Mesenchymal stem cell (in vitro differentiated cells and primary cell): ENCODE measurements at regions not wholly inside any gene's neighbourhood (a gene's known extent, or its start where the extent isn't known, plus 50 kb on each side); places are given as distances from the start of the nearest gene placed in this dataset.
A peak's percentile ranks its signal among the peaks of the same experiment; 100 is the strongest.

Experiments used
- DNase-seq: peaks from one replicate; pipeline ENCODE4 v3.0.0-alpha.2; 2013
- H2AFZ ChIP-seq: one replicate; pipeline ENCODE4 v1.6.1; 2013; ENCODE audit warnings: low read depth, mild to moderate bottlenecking, control low read depth, inconsistent platforms, low read length, moderate library complexity
- H2AK5ac ChIP-seq: 2 replicates; pipeline ENCODE4 v1.6.1; 2013; ENCODE audit warnings: low read length, moderate library complexity, mild to moderate bottlenecking, inconsistent platforms; ENCODE audit not compliant: severe bottlenecking
- H2BK120ac ChIP-seq: one replicate; pipeline ENCODE4 v1.6.1; 2013; ENCODE audit warnings: low read depth, mild to moderate bottlenecking, inconsistent platforms, low read length, moderate library complexity
- H2BK12ac ChIP-seq, 2 experiments: one replicate each; pipeline ENCODE4 v1.6.1; 2013; ENCODE audit warnings: inconsistent platforms in 2 of 2, low read length in 2 of 2, mild to moderate bottlenecking in 2 of 2, moderate library complexity in 2 of 2, control low read depth in 1 of 2
- H2BK15ac ChIP-seq: one replicate; pipeline ENCODE4 v1.6.1; 2013; ENCODE audit warnings: mild to moderate bottlenecking, low read depth, inconsistent platforms; ENCODE audit not compliant: poor library complexity, severe bottlenecking
- H2BK5ac ChIP-seq: 2 replicates; pipeline ENCODE4 v1.6.1; 2013; ENCODE audit warnings: low read depth, mild to moderate bottlenecking, low read length, control low read depth, inconsistent platforms; ENCODE audit not compliant: poor library complexity, severe bottlenecking
- H3K14ac ChIP-seq, 2 experiments: one replicate each; pipeline ENCODE4 v1.6.1; 2013; ENCODE audit warnings: inconsistent platforms in 2 of 2, low read length in 2 of 2, control low read depth in 1 of 2, mild to moderate bottlenecking in 1 of 2, moderate library complexity in 1 of 2
- H3K18ac ChIP-seq, 2 experiments: one replicate each; pipeline ENCODE4 v1.6.1; 2013; ENCODE audit warnings: inconsistent platforms in 2 of 2, low read length in 2 of 2, control low read depth in 1 of 2, low read depth in 1 of 2, mild to moderate bottlenecking in 1 of 2
- H3K23ac ChIP-seq, 2 experiments: one replicate each; pipeline ENCODE4 v1.6.1; 2013; ENCODE audit warnings: inconsistent platforms in 2 of 2, low read length in 2 of 2, mild to moderate bottlenecking in 2 of 2, moderate library complexity in 2 of 2, control low read depth in 1 of 2
- H3K27ac ChIP-seq: 2 replicates; pipeline ENCODE4 v1.5.1; 2013; ENCODE audit warnings: mild to moderate bottlenecking, moderate library complexity, low read length, control low read depth, inconsistent platforms; ENCODE audit not compliant: poor library complexity, severe bottlenecking
- H3K27me3 ChIP-seq, 2 experiments: 2 replicates each; pipeline versions ENCODE4 v1.6.1 to v1.7.0; 2013; ENCODE audit warnings: low read length in 2 of 2, mild to moderate bottlenecking in 2 of 2, moderate library complexity in 2 of 2, control low read depth in 1 of 2, inconsistent platforms in 1 of 2; ENCODE audit not compliant: control insufficient read depth in 1 of 2, insufficient read depth in 1 of 2
- H3K36me3 ChIP-seq, 2 experiments: 2 replicates each; pipeline versions ENCODE4 v1.6.1 to v1.7.0; 2013; ENCODE audit warnings: low read length in 2 of 2, control low read depth in 1 of 2, inconsistent platforms in 1 of 2, low read depth in 1 of 2, mild to moderate bottlenecking in 1 of 2; ENCODE audit not compliant: insufficient read depth in 2 of 2, control insufficient read depth in 1 of 2
- H3K4ac ChIP-seq, 2 experiments: one replicate each; pipeline ENCODE4 v1.6.1; 2013; ENCODE audit warnings: inconsistent platforms in 2 of 2, low read length in 2 of 2, mild to moderate bottlenecking in 2 of 2, moderate library complexity in 2 of 2, control low read depth in 1 of 2, low read depth in 1 of 2
- H3K4me1 ChIP-seq: 2 replicates; pipeline ENCODE4 v1.6.1; 2013; ENCODE audit warnings: low read depth, low read length, control low read depth; ENCODE audit not compliant: control insufficient read depth, insufficient read depth
- H3K4me2 ChIP-seq: 2 replicates; pipeline ENCODE4 v1.6.1; 2013; ENCODE audit warnings: low read length, mild to moderate bottlenecking, inconsistent platforms; ENCODE audit not compliant: poor library complexity, severe bottlenecking
- H3K4me3 ChIP-seq, 2 experiments: 2 replicates each; pipeline versions ENCODE4 v1.5.1 to v1.7.0; 2013; ENCODE audit warnings: low read length in 2 of 2, mild to moderate bottlenecking in 2 of 2, control low read depth in 1 of 2, low read depth in 1 of 2; ENCODE audit not compliant: insufficient read depth in 1 of 2
- H3K79me1 ChIP-seq: replicated peaks from 2 replicates; pipeline ENCODE4 v1.6.1; 2013; ENCODE audit warnings: mild to moderate bottlenecking, control low read depth, low read length, inconsistent platforms; ENCODE audit not compliant: poor library complexity, severe bottlenecking
- H3K9ac ChIP-seq: 2 replicates; pipeline ENCODE4 v1.7.0; 2013; ENCODE audit warnings: mild to moderate bottlenecking, low read length, moderate library complexity
- H3K9me3 ChIP-seq: 2 replicates; pipeline ENCODE4 v1.7.0; 2013; ENCODE audit warnings: mild to moderate bottlenecking, low read length; ENCODE audit not compliant: control insufficient read depth
- H4K8ac ChIP-seq: one replicate; pipeline ENCODE4 v1.6.1; 2013; ENCODE audit warnings: inconsistent platforms, mild to moderate bottlenecking, low read length, moderate library complexity
- H4K91ac ChIP-seq: one replicate; pipeline ENCODE4 v1.6.1; 2013; ENCODE audit warnings: mild to moderate bottlenecking, low read length, inconsistent platforms
- WGBS: methylation state at CpG from one replicate; pipeline ENCODE4 v1.1.7; 2013; ENCODE audit warnings: mixed read lengths; 5-methylcytosine and 5-hydroxymethylcytosine counted together

DNA sequence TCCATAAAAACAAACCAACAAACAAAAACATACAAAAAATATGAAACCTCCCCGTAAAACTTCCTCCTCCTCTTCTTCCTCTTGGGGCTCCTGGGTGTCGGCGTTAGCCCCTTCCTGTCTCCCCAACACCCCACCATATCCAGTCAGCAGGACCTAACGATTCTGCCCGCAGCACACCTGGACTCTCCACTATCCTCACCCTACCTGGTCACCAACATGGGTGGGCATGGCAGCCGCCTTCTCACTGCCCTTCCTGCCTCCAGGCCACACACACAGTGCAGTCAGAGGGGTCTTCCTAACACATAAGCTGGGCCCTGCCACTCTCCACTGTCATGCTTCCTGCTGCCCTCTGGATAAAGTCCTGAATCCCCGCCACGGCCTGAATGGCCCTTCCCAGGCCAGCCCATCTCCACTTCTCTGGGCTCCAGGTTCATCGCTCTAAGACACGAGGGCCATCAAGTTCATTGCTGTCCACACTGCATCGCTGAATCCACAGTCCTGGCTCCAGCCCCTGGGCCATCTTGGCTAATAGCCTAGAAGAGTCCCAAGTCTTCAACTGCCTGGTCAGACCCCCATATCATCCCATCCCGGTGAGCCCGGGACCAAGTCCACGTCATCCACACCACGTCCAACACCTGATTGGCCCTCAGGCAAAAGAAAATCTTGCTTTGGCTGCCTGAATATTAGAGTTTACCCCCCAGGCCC, 76.2 kb downstream of the IGLL1 start:
- no peaks in the 10 kb centered on the region for H3K36me3 ChIP-seq
- no peaks in the 10 kb centered on the region for H3K4me1 ChIP-seq
- H4K91ac ChIP-seq = no peak overlapping the region
- H2AK5ac ChIP-seq = no peak overlapping the region
- no peak for DNase-seq
- no peak overlapping the region for H3K4me2 ChIP-seq
- no peak overlapping the region for H2BK15ac ChIP-seq
- H3K9me3 ChIP-seq = no peaks in the 10 kb centered on the region
- H2BK12ac ChIP-seq = no peak overlapping the region
- no peak overlapping the region for H4K8ac ChIP-seq
- H2BK120ac ChIP-seq = no peak overlapping the region
- no peak overlapping the region for H2BK5ac ChIP-seq
- no peak overlapping the region for H3K18ac ChIP-seq
- no peaks in the 10 kb centered on the region for H3K79me1 ChIP-seq
- H3K14ac ChIP-seq = peak overlapping the region in 1 of 2 experiments; percentile 72
- H3K4ac ChIP-seq = no peak overlapping the region
- H2AFZ ChIP-seq = no peak overlapping the region
- H3K9ac ChIP-seq = no peak overlapping the region
- no peak overlapping the region for H3K27ac ChIP-seq
- H3K4me3 ChIP-seq = no peak overlapping the region
- no peak overlapping the region for H3K23ac ChIP-seq
- peaks cover 13 to 19% of the 10 kb centered on the region in 2 experiments for H3K27me3 ChIP-seq
- 91% methylated on average over 15 of the region's 15 CpGs for WGBS

- H3K4me1 ChIP-seq = no peaks in the 10 kb centered on the region
- H3K18ac ChIP-seq = no peak overlapping the region
- H2BK12ac ChIP-seq = no peak overlapping the region
- peaks cover 13 to 22% of the 10 kb centered on the region in 2 experiments for H3K27me3 ChIP-seq
- no peak overlapping the region for H2AK5ac ChIP-seq
- H2BK120ac ChIP-seq = no peak overlapping the region
- no peak overlapping the region for H3K27ac ChIP-seq
- H3K36me3 ChIP-seq = no peaks in the 10 kb centered on the region
- no peak overlapping the region for H3K4me3 ChIP-seq
- 97% methylated on average over 5 of the region's 5 CpGs for WGBS
- no peak overlapping the region for H3K4ac ChIP-seq
- H4K8ac ChIP-seq = no peak overlapping the region
- H3K79me1 ChIP-seq = no peaks in the 10 kb centered on the region
- H3K23ac ChIP-seq = no peak overlapping the region
- no peak overlapping the region for H3K4me2 ChIP-seq
- no peak overlapping the region for H3K14ac ChIP-seq
- H2BK5ac ChIP-seq = no peak overlapping the region
- no peaks in the 10 kb centered on the region for H3K9me3 ChIP-seq
- no peak overlapping the region for H4K91ac ChIP-seq
- no peak overlapping the region for H2AFZ ChIP-seq
- no peak for DNase-seq
- no peak overlapping the region for H2BK15ac ChIP-seq
- no peak overlapping the region for H3K9ac ChIP-seq
Observed at GRCh38 chr22:23503142-23503541, 76.9 kb downstream of the IGLL1 start.

DNA sequence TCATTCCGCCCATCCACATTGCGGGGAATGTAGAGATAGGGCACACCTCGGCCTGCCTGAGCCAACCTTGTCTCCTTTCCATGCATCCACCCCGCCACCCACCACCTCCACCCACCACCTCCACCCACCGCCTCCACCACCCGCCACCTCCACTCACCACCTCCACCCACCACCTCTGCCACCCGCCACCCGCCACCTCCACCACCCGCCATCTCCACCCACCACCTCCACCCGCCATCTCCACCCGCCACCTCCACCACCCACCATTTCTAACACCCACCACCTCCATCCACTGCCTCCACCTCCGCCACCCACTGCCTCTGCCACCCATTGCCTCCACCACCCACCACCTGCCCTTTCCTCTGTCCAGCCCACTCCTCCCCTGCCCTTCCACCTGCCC, 78.4 kb downstream of the IGLL1 start:
- Histone ChIP-seq H2BK120ac (no peak overlapping the region), H3K23ac (no peak overlapping the region), H3K4me1 (no peaks in the 10 kb centered on the region), H2BK15ac (no peak overlapping the region), H4K8ac (no peak overlapping the region), H3K9ac (no peak overlapping the region), H3K9me3 (no peaks in the 10 kb centered on the region), H2BK12ac (no peak overlapping the region), H2AK5ac (no peak overlapping the region), H3K14ac (peak overlapping the region in 1 of 2 experiments; percentile 83), H3K27ac (no peak overlapping the region), H3K18ac (peak overlapping the region in 1 of 2 experiments; percentile 11), H2AFZ (no peak overlapping the region), H3K27me3 (peaks cover 17 to 34% of the 10 kb centered on the region in 2 experiments), H4K91ac (no peak overlapping the region), H3K4me2 (no peak overlapping the region), H3K4me3 (no peak overlapping the region), H3K36me3 (no peaks in the 10 kb centered on the region), H2BK5ac (no peak overlapping the region), H3K79me1 (no peaks in the 10 kb centered on the region), H3K4ac (no peak overlapping the region)
- WGBS = 88% methylated on average over 12 of the region's 12 CpGs
- no peak for DNase-seq

GRCh38 chr22:23501261-23501619, 78.8 kb downstream of the IGLL1 start:
- H4K8ac ChIP-seq = no peak overlapping the region
- H3K9me3 ChIP-seq = no peaks in the 10 kb centered on the region
- no peak overlapping the region for H3K14ac ChIP-seq
- no peaks in the 10 kb centered on the region for H3K79me1 ChIP-seq
- H2AFZ ChIP-seq = no peak overlapping the region
- no peak overlapping the region for H2BK15ac ChIP-seq
- no peak overlapping the region for H3K27ac ChIP-seq
- DNase-seq = no peak
- no peaks in the 10 kb centered on the region for H3K36me3 ChIP-seq
- no peak overlapping the region for H3K4me3 ChIP-seq
- no peak overlapping the region for H2BK5ac ChIP-seq
- H3K9ac ChIP-seq = no peak overlapping the region
- WGBS = 77% methylated on average over 4 of the region's 5 CpGs
- H2BK120ac ChIP-seq = no peak overlapping the region
- H3K4me2 ChIP-seq = no peak overlapping the region
- peaks cover 17 to 37% of the 10 kb centered on the region in 2 experiments for H3K27me3 ChIP-seq
- no peaks in the 10 kb centered on the region for H3K4me1 ChIP-seq
- H2BK12ac ChIP-seq = no peak overlapping the region
- no peak overlapping the region for H3K18ac ChIP-seq
- no peak overlapping the region for H3K4ac ChIP-seq
- no peak overlapping the region for H4K91ac ChIP-seq
- no peak overlapping the region for H2AK5ac ChIP-seq
- H3K23ac ChIP-seq = no peak overlapping the region
